ENCODE measurements at regions not wholly inside any gene's neighbourhood (a gene's known extent, or its start where the extent isn't known, plus 50 kb on each side); places are given as distances from the start of the nearest gene placed in this dataset.

- no peaks in the 10 kb centered on the region for H3K9me3 ChIP-seq
- no peak for DNase-seq
- no peak for TF ChIP-seq CTCF (IDR thresholded peaks at IDR 0.05 in 8 of 11, conservative IDR thresholded peaks at IDR 0.05 in 3 of 11)
- no peak for TF ChIP-seq POLR2A (IDR thresholded peaks at IDR 0.05)
- no peak for TF ChIP-seq POLR2AphosphoS5 (IDR thresholded peaks at IDR 0.05)
- H3K4me3 ChIP-seq: no peak overlapping the region
- intact Hi-C loops (cut with DNase I; ENCODE audit: low total_unique reads): loop anchor here (10.0 kb wide), 1 partner anchor 659 kb away; no protein-coding TSS in a partner anchor
- no peaks in the 10 kb centered on the region for H3K36me3 ChIP-seq
- H3K4me1 ChIP-seq: peaks cover 0 to 14% (median 5%) of the 10 kb centered on the region in 6 donors
- 83 to 97% (median 93%) methylated on average over 1 of the region's 1 CpG for WGBS, 5 donors
- no peak overlapping the region for H3K27ac ChIP-seq
- H3K27me3 ChIP-seq (replicated peaks in 1 of 7): peaks cover 0 to 5% (median 0%) of the 10 kb centered on the region in 7 donors
These were observed 103.8 kb upstream of the AGR3 start for GRCh38 chr7:16985621-16986020.

- no peaks in the 10 kb centered on the region for H3K9me3 ChIP-seq
- H3K27me3 ChIP-seq (replicated peaks in 1 of 7): peaks cover 0 to under 1% (median 0%) of the 10 kb centered on the region in 7 donors
- peaks cover 0 to 14% (median 5%) of the 10 kb centered on the region in 6 donors for H3K4me1 ChIP-seq
- no peaks in the 10 kb centered on the region for H3K36me3 ChIP-seq
- no peak for DNase-seq
- WGBS, 5 donors: 81 to 98% (median 95%) methylated on average over 1 of the region's 1 CpG
- no peak overlapping the region for H3K27ac ChIP-seq
- intact Hi-C loops (cut with DNase I; ENCODE audit: low total_unique reads): loop anchor here (10.0 kb wide), 1 partner anchor 658 kb away; no protein-coding TSS in a partner anchor
- H3K4me3 ChIP-seq: no peak overlapping the region
- TF ChIP-seq POLR2AphosphoS5 (IDR thresholded peaks at IDR 0.05): no peak
- TF ChIP-seq POLR2A (IDR thresholded peaks at IDR 0.05): no peak
- TF ChIP-seq CTCF (IDR thresholded peaks at IDR 0.05 in 8 of 11, conservative IDR thresholded peaks at IDR 0.05 in 3 of 11): no peak
These were observed 105.0 kb upstream of the AGR3 start for GRCh38 chr7:16986755-16987154.

- H3K27me3 ChIP-seq (replicated peaks in 1 of 7): peaks cover 0 to 4% (median 0%) of the 10 kb centered on the region in 7 donors
- DNase-seq: no peak
- TF ChIP-seq POLR2AphosphoS5 (IDR thresholded peaks at IDR 0.05) (peak in 1 of 3 donors; percentile 71), POLR2A (IDR thresholded peaks at IDR 0.05) (no peak), CTCF (IDR thresholded peaks at IDR 0.05 in 8 of 11, conservative IDR thresholded peaks at IDR 0.05 in 3 of 11) (no peak)
- H3K4me1 ChIP-seq: no peaks in the 10 kb centered on the region
- whole genome bisulfite sequencing, 5 donors: 52 to 64% (median 54%) methylated on average over 7 of the region's 7 CpGs
- peak overlapping the region in 2 of 8 donors; percentile 19 to 30 for H3K4me3 ChIP-seq
- peak overlapping the region in 5 of 8 donors; percentile 29 to 63 (median 54) for H3K27ac ChIP-seq
- H3K36me3 ChIP-seq: no peaks in the 10 kb centered on the region
- intact Hi-C loops (cut with DNase I; ENCODE audit: low total_unique reads): loop anchor here (10.0 kb wide), 1 partner anchor 655 kb away; no protein-coding TSS in a partner anchor
- no peaks in the 10 kb centered on the region for H3K9me3 ChIP-seq
These were observed 108.1 kb upstream of the AGR3 start for GRCh38 chr7:16989811-16990413.

- WGBS, 5 donors: 83 to 96% (median 90%) methylated on average over 5 of the region's 5 CpGs
- intact Hi-C loops (cut with DNase I; ENCODE audit: low total_unique reads): no loop called here
- no peaks in the 10 kb centered on the region for H3K36me3 ChIP-seq
- peak overlapping the region in 1 of 8 donors; percentile 63 for H3K27ac ChIP-seq
- peaks cover 0 to 9% (median 4%) of the 10 kb centered on the region in 8 donors for H3K9me3 ChIP-seq
- no peak for TF ChIP-seq POLR2AphosphoS5 (IDR thresholded peaks at IDR 0.05)
- no peak for TF ChIP-seq CTCF (IDR thresholded peaks at IDR 0.05 in 8 of 11, conservative IDR thresholded peaks at IDR 0.05 in 3 of 11)
- no peak for TF ChIP-seq POLR2A (IDR thresholded peaks at IDR 0.05)
- no peak for DNase-seq
- H3K4me1 ChIP-seq: no peaks in the 10 kb centered on the region
- no peak overlapping the region for H3K4me3 ChIP-seq
- peaks cover 0 to 4% (median 0%) of the 10 kb centered on the region in 7 donors for H3K27me3 ChIP-seq (replicated peaks in 1 of 7)
These were observed 109.8 kb upstream of the AGR3 start for GRCh38 chr7:16991551-16991950.

Measured in spleen (tissue), 11 donors.